GM21528 (cell line): ENCODE measurements at regions not wholly inside any gene's neighbourhood (a gene's known extent, or its start where the extent isn't known, plus 50 kb on each side); places are given as distances from the start of the nearest gene placed in this dataset.

Experiments used
- ATAC-seq: cut with Tn5 transposase; IDR thresholded peaks from one replicate; pipeline ENCODE4 v1.9.1; 2021; ENCODE audit warnings: mild to moderate bottlenecking, moderate library complexity; ENCODE audit not compliant: unreplicated experiment, low FRiP score

- ATAC-seq, result no peak
These were observed 155.3 kb upstream of the SLCO3A1 start for GRCh38 chr15:91698241-91698640.

- ATAC-seq, result no peak
These were observed 153.8 kb upstream of the SLCO3A1 start for GRCh38 chr15:91699741-91700140.

DNA sequence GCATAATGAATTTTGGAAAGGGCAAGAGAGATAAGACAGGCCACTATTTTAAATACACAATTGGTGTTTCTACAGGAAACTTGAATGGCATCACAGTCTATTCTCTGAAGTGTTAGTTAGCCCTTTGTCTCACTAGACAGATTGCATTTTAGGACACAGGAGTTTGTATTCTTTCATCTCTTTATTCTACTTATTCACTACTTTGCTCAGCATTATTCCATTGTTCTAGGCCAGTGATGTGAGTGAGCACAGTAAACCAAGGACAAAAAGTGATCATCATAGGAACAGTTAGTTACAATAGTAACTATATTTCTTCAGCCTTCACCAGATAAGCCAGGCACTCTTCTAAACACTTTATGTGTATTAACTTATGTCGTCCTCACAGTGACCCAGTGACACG, 150.2 kb upstream of the SLCO3A1 start:
- ATAC-seq, result no peak

GRCh38 chr15:91704343-91704742, 149.2 kb upstream of the SLCO3A1 start:
- no peak for ATAC-seq

- no peak for ATAC-seq
These were observed 147.0 kb upstream of the SLCO3A1 start for GRCh38 chr15:91706322-91707032.

- no peak for ATAC-seq
These were observed 143.3 kb upstream of the SLCO3A1 start for GRCh38 chr15:91710080-91710698.

DNA sequence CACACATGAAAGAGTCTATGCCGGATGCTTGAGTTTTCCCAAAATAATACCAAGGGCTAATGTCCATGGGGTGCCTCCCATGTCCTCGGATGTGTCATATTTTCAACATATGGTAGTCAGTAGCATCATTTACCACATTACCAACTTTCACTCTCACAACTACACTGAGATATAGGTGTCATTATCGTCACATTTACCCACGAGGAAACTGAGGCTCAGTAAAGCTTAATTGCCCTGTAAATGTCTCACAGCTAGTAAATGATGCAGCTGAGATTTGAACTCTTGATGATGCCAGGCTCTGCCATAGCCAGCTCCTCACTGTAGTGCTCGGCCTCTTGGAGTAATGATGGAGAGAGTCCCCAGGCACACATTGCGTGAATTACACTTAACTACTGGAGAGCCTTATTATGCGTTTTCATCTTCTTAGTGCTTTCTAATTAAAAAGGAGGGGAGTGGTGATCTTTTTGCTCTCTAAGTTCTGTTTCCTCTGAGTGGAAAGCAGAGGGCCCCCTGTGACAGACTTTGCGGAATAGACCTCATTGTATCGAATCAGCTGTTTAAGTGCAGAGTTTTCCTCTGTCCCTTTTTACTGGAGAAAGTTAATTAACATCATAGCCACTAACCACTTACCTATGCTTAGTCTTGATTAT, 142.0 kb upstream of the SLCO3A1 start:
- no peak for ATAC-seq

- no peak for ATAC-seq
These were observed 141.2 kb upstream of the SLCO3A1 start for GRCh38 chr15:91712286-91712685.

- ATAC-seq, result no peak
These were observed 137.0 kb upstream of the SLCO3A1 start for GRCh38 chr15:91716536-91716935.

DNA sequence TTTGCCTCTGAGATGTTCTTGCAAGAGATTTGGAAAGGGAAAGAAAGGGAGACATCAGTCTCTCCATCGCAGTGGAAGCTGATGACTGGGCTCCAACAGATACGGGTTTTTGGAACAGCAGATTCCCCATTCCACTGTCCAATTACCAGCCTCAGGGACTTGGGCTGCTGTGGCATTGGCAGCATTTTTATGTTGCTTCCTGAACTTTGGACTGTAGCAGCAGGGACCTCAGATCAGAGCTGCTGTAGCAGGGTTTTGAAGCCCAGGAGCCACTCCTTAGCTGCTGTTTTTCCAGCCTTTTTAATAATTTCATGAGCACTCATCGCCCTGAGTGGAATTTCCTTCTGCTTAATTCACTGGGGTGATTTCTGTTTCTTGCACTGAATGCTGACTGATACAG, 135.7 kb upstream of the SLCO3A1 start:
- ATAC-seq, result no peak

- ATAC-seq, result no peak
These were observed 129.5 kb upstream of the SLCO3A1 start for GRCh38 chr15:91723959-91724358.

- ATAC-seq, result no peak
These were observed 119.8 kb upstream of the SLCO3A1 start for GRCh38 chr15:91733661-91734060.

- no peak for ATAC-seq
These were observed 116.2 kb upstream of the SLCO3A1 start for GRCh38 chr15:91737151-91737818.

GRCh38 chr15:91741986-91742385, 111.5 kb upstream of the SLCO3A1 start:
- no peak for ATAC-seq

DNA sequence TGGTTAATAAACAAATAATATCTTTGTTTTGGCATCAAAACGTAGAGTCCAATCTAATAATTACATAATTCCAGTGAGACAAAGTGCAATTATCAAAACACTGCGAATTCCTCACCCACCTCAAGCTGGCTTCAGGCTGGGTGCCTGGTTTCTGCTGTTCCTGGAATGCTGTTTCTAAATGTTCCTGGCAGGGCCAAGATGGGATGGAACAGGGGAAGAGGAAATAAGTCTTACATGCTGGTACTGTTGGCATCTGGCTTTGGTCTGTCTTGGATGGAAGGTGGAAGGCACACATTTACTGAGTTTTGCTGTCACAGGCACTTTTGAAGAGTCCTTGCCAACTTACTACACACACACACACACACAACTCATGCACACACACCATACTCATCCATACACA, 101.9 kb upstream of the SLCO3A1 start:
- ATAC-seq, result no peak

GRCh38 chr15:91752081-91752785, 101.3 kb upstream of the SLCO3A1 start:
- no peak for ATAC-seq

DNA sequence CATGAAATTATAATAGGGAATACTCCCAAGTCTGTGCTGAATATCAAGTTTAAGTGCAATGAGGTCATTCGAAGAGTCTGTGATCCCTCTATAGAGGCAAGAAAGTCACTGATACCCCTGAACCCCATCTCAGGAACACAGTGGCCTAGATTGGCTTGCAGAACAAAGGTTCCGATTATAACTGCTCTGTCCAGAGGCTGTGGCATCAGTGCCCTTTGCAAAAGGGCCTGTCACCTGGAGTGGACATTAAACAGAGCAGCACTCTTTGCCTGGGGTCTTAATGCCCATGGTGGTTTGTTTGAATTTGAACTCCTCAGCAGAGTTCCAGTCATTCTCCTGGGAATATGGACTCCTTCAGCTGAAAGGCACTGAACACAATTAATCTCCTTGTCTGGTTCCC, 93.9 kb upstream of the SLCO3A1 start:
- ATAC-seq, result no peak

GRCh38 chr15:91765660-91766059, 87.8 kb upstream of the SLCO3A1 start:
- ATAC-seq, result no peak

DNA sequence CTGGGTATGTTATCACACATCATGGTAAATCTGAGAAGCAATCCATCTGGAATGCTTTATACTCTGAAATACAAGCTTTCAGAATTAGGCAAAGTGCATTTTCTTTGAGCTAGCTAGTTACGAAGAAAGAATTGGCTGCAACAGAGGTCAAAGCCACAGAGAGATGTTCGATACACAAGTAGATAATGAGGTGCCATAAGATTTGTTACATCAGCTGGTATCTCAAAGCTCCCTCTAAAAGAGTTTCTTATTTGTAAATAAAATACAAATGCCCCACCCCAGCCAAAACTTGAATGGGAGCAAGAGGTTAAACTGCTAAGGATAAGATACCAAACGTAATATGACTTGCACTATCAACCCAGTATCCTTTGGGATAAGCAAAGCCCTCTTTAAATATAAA, 84.0 kb upstream of the SLCO3A1 start:
- ATAC-seq, result no peak

DNA sequence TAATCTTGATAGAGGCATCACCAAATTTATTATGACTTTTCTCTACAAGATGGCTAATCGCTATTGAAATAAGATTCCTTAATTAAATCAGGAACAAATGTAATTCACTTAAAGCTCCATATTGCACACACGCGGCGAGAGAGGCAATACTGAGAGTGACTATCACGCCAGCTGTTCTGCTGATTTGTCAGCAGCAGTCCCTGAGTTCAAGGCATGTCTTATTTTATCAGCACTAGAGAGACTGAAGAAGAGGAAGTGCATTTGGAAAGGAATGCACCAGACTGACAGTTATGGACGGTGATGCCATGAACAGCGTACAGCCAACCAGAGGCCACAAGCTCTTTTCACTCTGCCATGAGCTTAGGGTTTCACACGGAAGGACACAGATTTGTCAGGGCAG, 83.6 kb upstream of the SLCO3A1 start:
- no peak for ATAC-seq

DNA sequence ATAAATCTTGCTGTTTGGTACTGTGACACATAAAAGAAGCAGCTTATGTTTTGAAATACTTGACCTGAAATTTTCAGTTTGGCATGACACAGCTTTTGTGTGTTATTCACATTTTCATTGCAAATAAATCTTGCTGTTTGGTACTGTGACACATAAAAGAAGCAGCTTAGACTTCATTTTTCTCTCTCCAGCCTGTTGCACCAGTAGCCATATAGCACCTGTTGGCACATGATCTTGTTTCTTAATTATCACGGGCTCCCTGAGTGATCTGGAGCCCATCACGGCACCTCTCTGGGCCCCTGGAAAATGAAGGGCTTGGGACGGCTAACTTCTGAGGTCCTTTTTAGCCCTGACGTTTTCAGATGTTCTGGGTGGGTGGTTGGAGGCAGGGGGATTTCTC, 77.4 kb upstream of the SLCO3A1 start:
- no peak for ATAC-seq
